CD4-positive, alpha-beta T cell treated with Interleukin-2 at 100 ng/mL for 4 hours (primary cell): ENCODE measurements at regions not wholly inside any gene's neighbourhood (a gene's known extent, or its start where the extent isn't known, plus 50 kb on each side); places are given as distances from the start of the nearest gene placed in this dataset.
A peak's percentile ranks its signal among the peaks of the same experiment; 100 is the strongest.

Experiments
- DNase-seq: peaks from one replicate; pipeline ENCODE4 v3.0.0-alpha.2; 2020; ENCODE audit warnings: low spot score

DNA sequence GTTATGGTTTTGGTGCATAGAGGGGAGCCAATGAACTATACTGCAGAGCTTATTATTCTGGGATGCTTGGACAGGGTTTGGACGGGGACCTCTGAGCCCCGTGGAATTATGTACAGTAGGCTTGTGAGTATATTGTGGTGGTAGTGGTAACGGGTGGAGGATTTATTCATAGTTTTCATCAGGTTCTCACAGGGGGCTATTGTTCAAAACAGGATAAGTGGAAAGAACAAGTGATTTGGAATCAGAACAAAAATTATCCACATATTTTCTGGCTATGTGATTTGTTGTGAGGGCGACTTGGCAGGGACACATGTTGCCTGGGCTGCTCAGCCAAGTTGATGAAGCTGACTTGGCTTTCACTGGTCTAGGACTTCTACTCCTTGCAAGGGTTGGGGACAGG lies 64.6 kb upstream of the ELOVL5 start:
- DNase-seq: no peak

DNA sequence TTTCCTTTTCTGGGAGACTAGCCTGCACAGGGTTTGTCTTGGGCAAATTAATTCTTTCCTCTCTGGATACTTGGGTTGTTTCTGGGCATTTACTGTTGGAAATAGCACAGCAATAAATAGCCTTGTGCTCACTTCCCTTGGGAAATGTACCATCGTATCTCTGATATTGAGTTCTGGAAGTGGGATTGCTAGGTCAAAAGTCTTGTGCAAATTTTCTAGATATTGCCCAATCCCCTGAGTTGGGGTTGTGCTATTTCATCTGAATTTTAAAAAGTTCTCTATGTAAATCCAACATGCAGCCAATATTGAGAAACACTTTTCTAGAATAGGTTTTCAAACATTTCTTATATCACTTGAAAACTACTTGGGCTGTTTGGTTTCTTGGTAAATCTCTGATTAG lies 64.0 kb upstream of the ELOVL5 start:
- DNase-seq: no peak

DNA sequence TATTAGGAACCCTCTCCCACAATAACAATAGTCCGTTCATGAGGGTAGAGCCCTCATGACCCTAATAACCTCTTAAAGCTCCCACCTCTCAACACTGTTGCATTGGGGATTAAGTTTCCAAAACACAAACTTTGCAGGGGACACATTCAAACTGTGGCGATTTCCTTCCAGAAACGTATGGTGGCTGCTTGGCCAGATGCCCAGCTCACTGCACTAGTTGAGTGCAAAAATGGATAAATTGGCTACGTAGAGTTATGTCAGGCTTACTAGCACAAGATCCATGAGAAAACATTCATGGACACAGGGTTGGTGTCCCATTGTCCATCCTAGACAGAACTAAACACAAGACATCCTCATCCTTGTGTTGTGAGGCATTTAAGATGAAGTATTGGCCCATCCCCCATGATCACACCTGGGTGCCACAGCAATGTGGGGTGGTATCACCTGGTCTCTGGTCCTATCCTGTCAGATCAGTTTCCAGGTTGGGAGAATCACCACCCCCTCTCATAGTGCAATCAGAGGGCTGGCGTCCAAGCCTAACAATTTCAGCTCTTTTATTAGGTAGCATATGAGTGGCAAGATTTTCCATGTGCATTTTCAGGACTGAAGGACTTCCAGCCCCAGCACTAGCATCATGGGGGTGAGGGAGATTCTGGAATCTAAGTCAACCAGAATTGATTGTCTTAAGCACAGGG lies 63.4 kb upstream of the ELOVL5 start:
- no peak for DNase-seq

DNA sequence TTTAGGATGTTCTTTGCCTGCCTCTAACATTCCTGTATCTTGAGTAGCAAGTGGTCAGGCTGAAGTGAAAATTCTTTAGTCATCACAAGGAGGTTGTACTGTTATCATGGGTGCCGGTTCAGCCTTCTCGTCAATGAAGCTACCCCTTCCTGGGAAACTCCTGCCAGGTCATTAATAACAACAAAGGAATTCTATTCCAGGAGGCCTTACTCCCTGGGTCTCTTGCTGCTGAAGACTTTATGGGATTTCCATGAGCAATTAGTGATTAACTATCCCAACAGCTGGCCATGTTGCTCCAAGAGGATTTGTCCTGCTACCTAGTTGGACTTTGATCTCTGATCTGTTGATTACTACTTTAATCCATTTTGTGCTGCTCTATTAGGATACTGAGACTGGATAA lies 62.7 kb upstream of the ELOVL5 start:
- DNase-seq: no peak

DNA sequence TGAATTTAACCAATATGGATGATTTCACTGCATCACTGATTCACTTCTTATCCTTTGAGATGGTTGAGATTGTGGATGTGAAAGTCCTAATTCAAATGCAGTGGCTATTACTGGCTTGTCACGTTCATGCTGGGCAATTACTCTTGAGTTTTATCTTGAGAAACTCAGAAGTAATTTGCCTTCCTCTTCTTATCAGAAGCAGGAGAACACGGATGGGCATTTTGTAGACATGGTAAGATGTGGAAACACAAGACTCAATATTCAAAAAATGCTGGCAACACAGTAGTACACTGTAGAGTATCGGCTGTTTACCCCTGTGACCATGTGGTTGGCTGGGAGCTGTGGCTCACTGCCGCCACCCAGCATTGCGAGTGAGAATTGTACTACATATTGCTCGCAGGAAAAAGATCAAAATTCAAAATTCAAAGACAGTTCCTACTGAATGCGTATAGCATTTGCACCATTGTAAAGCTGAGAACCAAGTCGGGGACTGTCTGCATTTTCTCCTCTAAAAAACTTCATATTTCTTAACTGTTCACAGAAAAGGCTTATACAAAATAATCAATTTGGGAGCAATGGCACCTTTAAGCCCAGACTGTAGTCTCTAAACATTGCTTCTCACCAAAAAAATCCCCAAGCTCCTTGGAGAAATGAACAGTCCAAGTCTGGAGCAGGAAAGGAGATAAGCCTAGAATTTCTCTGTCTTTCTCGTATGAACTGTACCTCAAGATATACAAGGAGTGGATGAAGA lies 61.9 kb upstream of the ELOVL5 start:
- peak; percentile 71 for DNase-seq

DNA sequence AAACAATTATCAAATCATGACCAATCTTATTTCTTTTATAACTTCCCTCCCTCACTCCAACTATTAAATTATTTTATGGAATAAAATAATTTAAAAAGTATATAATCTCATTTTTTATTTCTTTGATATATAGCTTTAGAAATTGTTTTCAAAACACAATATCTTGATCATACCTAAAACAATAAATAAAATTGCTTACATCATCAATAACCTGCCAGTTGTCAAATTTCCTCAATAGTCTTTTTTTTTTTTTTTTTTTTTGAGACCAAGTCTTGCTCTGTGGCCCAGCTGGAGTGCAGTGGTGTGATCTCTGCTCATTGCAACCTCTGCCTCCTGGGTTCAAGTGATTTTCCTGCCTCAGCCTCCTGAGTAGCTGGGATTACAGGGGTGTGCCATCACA lies 60.1 kb upstream of the ELOVL5 start:
- no peak for DNase-seq

DNA sequence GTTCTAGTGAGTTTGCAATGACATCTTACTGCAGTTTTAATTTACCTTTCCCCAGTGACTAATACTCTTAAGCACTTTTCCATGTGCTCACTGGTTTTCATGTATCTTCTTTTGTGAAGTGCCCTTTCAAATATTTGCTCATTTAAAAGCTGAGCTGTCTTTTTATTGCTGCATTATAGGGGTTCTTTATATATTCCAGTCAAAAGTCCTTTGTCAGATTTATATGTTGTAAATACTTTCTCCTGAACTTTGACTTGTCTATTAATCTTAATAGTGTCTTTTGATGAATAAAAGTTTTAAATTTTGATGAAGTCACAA lies 50.2 kb upstream of the ELOVL5 start:
- no peak for DNase-seq

DNA sequence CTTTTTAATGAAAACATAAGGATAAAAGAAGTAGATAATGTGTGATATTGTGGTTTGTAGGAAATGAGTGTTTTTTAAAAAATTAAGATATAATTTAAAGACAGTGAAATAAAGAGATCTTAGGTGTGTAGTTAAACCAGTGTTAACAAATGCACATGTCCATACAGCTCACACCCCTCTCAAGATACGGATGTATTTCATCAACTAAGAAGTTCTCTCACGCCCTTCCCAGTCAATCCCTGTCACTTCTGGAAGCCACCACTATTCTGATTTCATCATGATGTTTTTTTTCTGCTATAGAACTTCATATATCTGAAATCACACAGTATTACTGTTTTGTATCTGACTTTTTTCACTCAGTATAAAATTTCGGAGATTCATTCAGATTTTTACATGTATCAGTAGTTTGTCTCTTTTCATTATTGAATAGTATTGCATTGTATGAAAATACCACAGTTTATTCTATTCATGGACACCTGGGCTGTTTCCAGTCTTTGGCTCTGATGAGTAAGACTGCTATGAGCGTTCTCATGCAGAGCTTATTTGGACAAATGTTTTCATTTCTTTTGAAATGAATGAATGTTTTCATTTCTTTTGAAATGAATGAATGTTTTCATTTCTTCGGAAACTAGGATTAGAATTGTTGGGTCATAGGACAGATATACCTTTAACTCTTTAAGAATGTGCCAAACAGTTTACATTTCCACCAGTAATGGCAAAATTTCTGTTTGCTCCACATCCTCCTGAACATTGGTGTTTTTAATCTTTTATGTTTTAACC lies 49.7 kb upstream of the ELOVL5 start:
- no peak for DNase-seq
